IMR-90 (cell line): ENCODE measurements at regions not wholly inside any gene's neighbourhood (a gene's known extent, or its start where the extent isn't known, plus 50 kb on each side); places are given as distances from the start of the nearest gene placed in this dataset.

ENCODE experiments used
- ATAC-seq: fragments of 200-7000 bp; cut with Tn5 transposase; 2 replicates; pipeline ENCODE4 v1.9.1; 2020; ENCODE audit warnings: low read depth, mild to moderate bottlenecking, moderate library complexity
- BruUV-seq: library from RNA; stranded (reverse); fragments of 400-500 nt; replicated peaks from 2 replicates; lab custom pipeline; 2021; lab: Mats Ljungman, UMichigan
- CTCF ChIA-PET: fragments of 300-600 bp; formaldehyde crosslinking; extraction: SDS; loops from one replicate; lab custom pipeline; 2021; ENCODE audit warnings: antibody characterized with exemption; lab: Yijun Ruan, JAX
- POLR2A ChIA-PET: fragments of 300-600 bp; sonication (Branson Sonifier 250); formaldehyde crosslinking; loops from one replicate; lab custom pipeline; 2022; ENCODE audit warnings: antibody characterized with exemption; ENCODE audit not compliant: unreplicated experiment; lab: Charles Lee
- DNase-seq: peaks from one replicate; pipeline ENCODE4 v3.0.0; 2013
- H2AFZ ChIP-seq: replicated peaks from 2 replicates; pipeline ENCODE3; 2013; ENCODE audit warnings: low read length, mild to moderate bottlenecking; ENCODE audit not compliant: poor library complexity
- H2AK5ac ChIP-seq: 2 replicates; pipeline ENCODE4 v1.6.1; 2013; ENCODE audit warnings: low read depth, low read length, inconsistent platforms
- H2AK9ac ChIP-seq: replicated peaks from 2 replicates; pipeline ENCODE3; 2013; ENCODE audit warnings: mild to moderate bottlenecking, low read depth, low read length, moderate library complexity; ENCODE audit not compliant: poor library complexity
- H2BK120ac ChIP-seq: 2 replicates; pipeline ENCODE4 v1.6.1; 2013; ENCODE audit warnings: low read depth, low read length, inconsistent platforms
- H2BK15ac ChIP-seq: 3 replicates; pipeline ENCODE4 v1.6.1; 2013; ENCODE audit warnings: low read depth, low read length, inconsistent platforms
- H2BK20ac ChIP-seq: 2 replicates; pipeline ENCODE4 v1.6.1; 2013; ENCODE audit warnings: low read depth, mild to moderate bottlenecking, inconsistent platforms, low read length, moderate library complexity
- H2BK5ac ChIP-seq: 2 replicates; pipeline ENCODE4 v1.6.1; 2013; ENCODE audit warnings: mild to moderate bottlenecking, low read depth, low read length, inconsistent platforms; ENCODE audit not compliant: poor library complexity, severe bottlenecking
- H3K14ac ChIP-seq: replicated peaks from 2 replicates; pipeline ENCODE4 v1.6.1; 2013; ENCODE audit warnings: low read depth, low read length, inconsistent platforms
- H3K18ac ChIP-seq: 2 replicates; pipeline ENCODE4 v1.6.1; 2013; ENCODE audit warnings: low read depth, low read length, control low read depth
- H3K23ac ChIP-seq: 2 replicates; pipeline ENCODE4 v1.6.1; 2013; ENCODE audit warnings: low read depth, low read length, inconsistent platforms
- H3K27ac ChIP-seq: 2 replicates; pipeline ENCODE4 v1.5.1; 2013; ENCODE audit warnings: mild to moderate bottlenecking, control low read depth, low read length; ENCODE audit not compliant: insufficient read depth
- H3K27me3 ChIP-seq: 2 replicates; pipeline ENCODE4 v1.6.1; 2013; ENCODE audit warnings: low read length; ENCODE audit not compliant: control insufficient read depth, insufficient read depth
- H3K36me3 ChIP-seq: 2 replicates; pipeline ENCODE4 v1.6.1; 2013; ENCODE audit warnings: low read length, mixed read lengths; ENCODE audit not compliant: control insufficient read depth, insufficient read depth
- H3K4ac ChIP-seq: 2 replicates; pipeline ENCODE4 v1.6.1; 2013; ENCODE audit warnings: low read depth, low read length, inconsistent platforms
- H3K4me1 ChIP-seq: 2 replicates; pipeline ENCODE4 v1.6.1; 2013; ENCODE audit warnings: low read length, mixed read lengths; ENCODE audit not compliant: control insufficient read depth, insufficient read depth
- H3K4me2 ChIP-seq: 2 replicates; pipeline ENCODE4 v1.6.1; 2013; ENCODE audit warnings: low read depth, mild to moderate bottlenecking, control low read depth, low read length, moderate library complexity
- H3K4me3 ChIP-seq: 2 replicates; pipeline ENCODE4 v1.5.1; 2013; ENCODE audit warnings: low read depth, mild to moderate bottlenecking, control low read depth, low read length, moderate library complexity; ENCODE audit not compliant: insufficient read depth
- H3K56ac ChIP-seq: 2 replicates; pipeline ENCODE4 v1.6.1; 2013; ENCODE audit warnings: low read length, inconsistent platforms; ENCODE audit not compliant: insufficient read depth; ENCODE audit errors: extremely low read depth
- H3K79me1 ChIP-seq, 2 experiments: 2 replicates each; pipeline ENCODE4 v1.6.1; 2013; ENCODE audit warnings: low read length in 2 of 2, inconsistent platforms in 1 of 2, low read depth in 1 of 2
- H3K9ac ChIP-seq: 2 replicates; pipeline ENCODE4 v1.6.1; 2013; ENCODE audit warnings: low read depth, low read length, control low read depth
- H3K9me1 ChIP-seq: 2 replicates; pipeline ENCODE4 v1.6.1; 2013; ENCODE audit warnings: low read length, inconsistent platforms; ENCODE audit not compliant: insufficient read depth
- H3K9me3 ChIP-seq: 2 replicates; pipeline ENCODE4 v1.6.1; 2013; ENCODE audit warnings: low read length; ENCODE audit not compliant: control insufficient read depth, insufficient read depth
- H4K20me1 ChIP-seq: 2 replicates; pipeline ENCODE4 v1.6.1; 2013; ENCODE audit warnings: low read length, inconsistent platforms; ENCODE audit not compliant: insufficient read depth
- H4K5ac ChIP-seq: 2 replicates; pipeline ENCODE4 v1.6.1; 2013; ENCODE audit warnings: mild to moderate bottlenecking, low read depth, low read length, control low read depth
- H4K8ac ChIP-seq, 2 experiments: 2 replicates each; pipeline ENCODE4 v1.6.1; 2013; ENCODE audit warnings: low read depth in 2 of 2, low read length in 2 of 2, control low read depth in 1 of 2, inconsistent platforms in 1 of 2
- H4K91ac ChIP-seq: 2 replicates; pipeline ENCODE4 v1.6.1; 2013; ENCODE audit warnings: low read depth, low read length, inconsistent platforms; ENCODE audit not compliant: insufficient read depth
- BHLHE40 ChIP-seq: fragments of 150-350 bp; IDR thresholded peaks from 2 replicates; pipeline ENCODE4 v1.6.1; 2016; ENCODE audit warnings: mild to moderate bottlenecking, low read depth, low read length
- CEBPB ChIP-seq: IDR thresholded peaks from 2 replicates; pipeline ENCODE4 v1.6.1; 2012; ENCODE audit warnings: low read depth, low read length, improper control_type of control experiment
- CHD1 ChIP-seq: IDR thresholded peaks from 2 replicates; pipeline ENCODE4 v1.6.1; 2012; ENCODE audit warnings: low read depth, low read length, improper control_type of control experiment
- FOS ChIP-seq: fragments of 150-350 bp; IDR thresholded peaks from 2 replicates; pipeline ENCODE4 v1.6.1; 2016; ENCODE audit warnings: low read depth, low read length
- MAFK ChIP-seq: IDR thresholded peaks from 2 replicates; pipeline ENCODE4 v1.6.1; 2012; ENCODE audit warnings: low read depth, low read length, improper control_type of control experiment
- MAZ ChIP-seq: IDR thresholded peaks from 2 replicates; pipeline ENCODE4 v1.6.1; 2012; ENCODE audit warnings: low read depth, mild to moderate bottlenecking, low read length, improper control_type of control experiment, moderate library complexity, borderline replicate concordance
- MXI1 ChIP-seq: IDR thresholded peaks from 2 replicates; pipeline ENCODE4 v1.6.1; 2012; ENCODE audit warnings: low read depth, mild to moderate bottlenecking, low read length, moderate library complexity, borderline replicate concordance
- NFE2L2 ChIP-seq: fragments of 150-350 bp; IDR thresholded peaks from 2 replicates; pipeline ENCODE4 v1.6.1; 2016; ENCODE audit warnings: low read depth, mild to moderate bottlenecking, low read length
- POLR2A ChIP-seq: IDR thresholded peaks from 2 replicates; pipeline ENCODE4 v1.6.1; 2012; ENCODE audit warnings: mild to moderate bottlenecking, low read depth, low read length
- RAD21 ChIP-seq: IDR thresholded peaks from 2 replicates; pipeline ENCODE4 v1.6.1; 2012; ENCODE audit warnings: low read length, improper control_type of control experiment
- RCOR1 ChIP-seq: IDR thresholded peaks from 2 replicates; pipeline ENCODE4 v1.6.1; 2012; ENCODE audit warnings: mild to moderate bottlenecking, low read length, improper control_type of control experiment; ENCODE audit not compliant: insufficient replicate concordance
- RFX5 ChIP-seq: IDR thresholded peaks from 2 replicates; pipeline ENCODE4 v1.8.0; 2012; ENCODE audit warnings: low read depth, mild to moderate bottlenecking, low read length, moderate library complexity
- SMC3 ChIP-seq: fragments of 150-350 bp; IDR thresholded peaks from 2 replicates; pipeline ENCODE4 v1.6.1; 2016; ENCODE audit warnings: low read depth, mild to moderate bottlenecking, antibody characterized with exemption, low read length, moderate library complexity
- WGBS, 2 experiments: methylation state at CpG; one replicate each; pipeline versions ENCODE4 v1.1.5 to v1.1.7; 2013; ENCODE audit warnings: missing lambda C conversion rate in 2 of 2; ENCODE audit not compliant: insufficient read length in 1 of 2; ENCODE audit errors: extremely low coverage in 2 of 2; 5-methylcytosine and 5-hydroxymethylcytosine counted together
- dilution Hi-C: fragments of 300-500 bp; cut with HindIII; formaldehyde crosslinking; loops from one replicate; pipeline ENCODE4 v1.14.3; 2018; ENCODE audit warnings: low sequenced_read_pairs; ENCODE audit not compliant: unreplicated experiment
- in situ Hi-C: fragments of 300-500 bp; cut with MboI; formaldehyde crosslinking; loops from 3 replicates; pipeline ENCODE4 v1.14.3; 2019; ENCODE audit warnings: low sequenced_read_pairs, inconsistent platforms, mixed read lengths
- intact Hi-C: fragments of 100-400 bp; cut with micrococcal nuclease; formaldehyde crosslinking; loops from 2 replicates; pipeline ENCODE4 v1.10.0; 2022
- TF ChIP-seq, protein P1 (sequence below): conservative IDR thresholded peaks from 2 replicates; pipeline ENCODE4 v1.5.1; 2012; ENCODE audit warnings: mild to moderate bottlenecking, low read depth, low read length, improper control_type of control experiment
- TF ChIP-seq, protein P2 (sequence below): fragments of 150-350 bp; IDR thresholded peaks from 2 replicates; pipeline ENCODE4 v1.6.1; 2017; ENCODE audit warnings: mild to moderate bottlenecking, antibody characterized with exemption, low read length, low read depth
- TF ChIP-seq, protein P3 (sequence below): fragments of 150-350 bp; IDR thresholded peaks from 2 replicates; pipeline ENCODE4 v1.6.1; 2016; ENCODE audit warnings: low read depth, mild to moderate bottlenecking, low read length, moderate library complexity, borderline replicate concordance

DNA sequence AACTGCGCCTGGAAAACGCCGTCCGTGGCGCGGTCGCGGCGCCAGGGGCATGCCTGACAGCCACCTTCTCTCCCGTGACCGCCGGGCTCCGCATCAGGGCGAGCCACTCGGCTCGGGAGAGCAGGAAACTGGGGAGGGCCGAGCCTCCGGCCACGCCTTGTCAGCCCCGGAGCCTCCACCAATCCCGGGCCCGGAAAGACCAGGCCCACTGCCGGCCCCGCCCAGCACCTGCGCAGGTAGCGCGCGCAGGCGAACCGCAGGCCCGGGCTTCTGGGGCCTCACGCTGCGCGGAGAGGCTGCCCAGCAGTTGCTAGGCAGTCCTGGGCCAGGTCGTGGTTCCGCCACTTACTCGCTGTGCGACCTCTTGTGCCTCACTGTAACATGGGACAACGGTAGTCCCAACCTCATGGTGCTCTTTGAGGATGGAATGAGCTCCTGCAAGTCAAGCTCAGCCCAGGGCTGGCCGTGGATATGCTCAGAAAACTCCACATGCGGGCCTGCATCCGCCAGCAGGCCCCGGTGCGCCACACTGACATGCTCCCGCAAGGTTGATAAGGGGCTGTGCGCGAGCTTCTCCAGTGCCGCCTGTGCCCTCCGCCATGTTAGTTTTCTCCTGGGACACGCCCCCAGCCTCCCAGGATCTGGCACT lies 97.1 kb downstream of the INHBB start:
- WGBS, 2 experiments = 11% methylated on average over 26 of the region's 50 CpGs; no CpG with 5 or more reads in 1 of the 2 experiments
- DNase-seq (no peak), ATAC-seq (peak; percentile 69)
- H4K8ac ChIP-seq = no peak overlapping the region
- H3K4me1 ChIP-seq = peaks cover 2% of the 10 kb centered on the region; the same call in 1 of the 2 replicates
- H2BK5ac ChIP-seq = no peak overlapping the region
- no peak overlapping the region for H4K5ac ChIP-seq
- ChIA-PET CTCF (no interaction called here), POLR2A (no interaction called here)
- no peak overlapping the region for H3K4ac ChIP-seq
- no peaks in the 10 kb centered on the region for H3K36me3 ChIP-seq
- H2AK9ac ChIP-seq = no peak overlapping the region
- no peak overlapping the region for H3K27ac ChIP-seq
- H2AFZ ChIP-seq = peak overlapping the region; percentile 12
- no peak overlapping the region for H2AK5ac ChIP-seq
- no peak overlapping the region for H3K4me3 ChIP-seq
- H2BK120ac ChIP-seq = no peak overlapping the region
- H4K91ac ChIP-seq = no peak overlapping the region
- H3K9me3 ChIP-seq = no peaks in the 10 kb centered on the region; the same call in 1 of the 2 replicates
- H4K20me1 ChIP-seq = no peaks in the 10 kb centered on the region
- H2BK15ac ChIP-seq = no peak overlapping the region
- H2BK20ac ChIP-seq = no peak overlapping the region
- TF ChIP-seq RAD21 (no peak), MXI1 (no peak), MAZ (no peak), RFX5 (no peak), NFE2L2 (no peak), MAFK (no peak), POLR2A (no peak), SMC3 (no peak), FOS (no peak), BHLHE40 (no peak), RCOR1 (no peak), CEBPB (no peak), CHD1 (no peak)
- TF ChIP-seq, protein P1, sequence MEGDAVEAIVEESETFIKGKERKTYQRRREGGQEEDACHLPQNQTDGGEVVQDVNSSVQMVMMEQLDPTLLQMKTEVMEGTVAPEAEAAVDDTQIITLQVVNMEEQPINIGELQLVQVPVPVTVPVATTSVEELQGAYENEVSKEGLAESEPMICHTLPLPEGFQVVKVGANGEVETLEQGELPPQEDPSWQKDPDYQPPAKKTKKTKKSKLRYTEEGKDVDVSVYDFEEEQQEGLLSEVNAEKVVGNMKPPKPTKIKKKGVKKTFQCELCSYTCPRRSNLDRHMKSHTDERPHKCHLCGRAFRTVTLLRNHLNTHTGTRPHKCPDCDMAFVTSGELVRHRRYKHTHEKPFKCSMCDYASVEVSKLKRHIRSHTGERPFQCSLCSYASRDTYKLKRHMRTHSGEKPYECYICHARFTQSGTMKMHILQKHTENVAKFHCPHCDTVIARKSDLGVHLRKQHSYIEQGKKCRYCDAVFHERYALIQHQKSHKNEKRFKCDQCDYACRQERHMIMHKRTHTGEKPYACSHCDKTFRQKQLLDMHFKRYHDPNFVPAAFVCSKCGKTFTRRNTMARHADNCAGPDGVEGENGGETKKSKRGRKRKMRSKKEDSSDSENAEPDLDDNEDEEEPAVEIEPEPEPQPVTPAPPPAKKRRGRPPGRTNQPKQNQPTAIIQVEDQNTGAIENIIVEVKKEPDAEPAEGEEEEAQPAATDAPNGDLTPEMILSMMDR = no peak
- TF ChIP-seq, protein P2, sequence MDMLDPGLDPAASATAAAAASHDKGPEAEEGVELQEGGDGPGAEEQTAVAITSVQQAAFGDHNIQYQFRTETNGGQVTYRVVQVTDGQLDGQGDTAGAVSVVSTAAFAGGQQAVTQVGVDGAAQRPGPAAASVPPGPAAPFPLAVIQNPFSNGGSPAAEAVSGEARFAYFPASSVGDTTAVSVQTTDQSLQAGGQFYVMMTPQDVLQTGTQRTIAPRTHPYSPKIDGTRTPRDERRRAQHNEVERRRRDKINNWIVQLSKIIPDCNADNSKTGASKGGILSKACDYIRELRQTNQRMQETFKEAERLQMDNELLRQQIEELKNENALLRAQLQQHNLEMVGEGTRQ = no peak
- TF ChIP-seq, protein P3, sequence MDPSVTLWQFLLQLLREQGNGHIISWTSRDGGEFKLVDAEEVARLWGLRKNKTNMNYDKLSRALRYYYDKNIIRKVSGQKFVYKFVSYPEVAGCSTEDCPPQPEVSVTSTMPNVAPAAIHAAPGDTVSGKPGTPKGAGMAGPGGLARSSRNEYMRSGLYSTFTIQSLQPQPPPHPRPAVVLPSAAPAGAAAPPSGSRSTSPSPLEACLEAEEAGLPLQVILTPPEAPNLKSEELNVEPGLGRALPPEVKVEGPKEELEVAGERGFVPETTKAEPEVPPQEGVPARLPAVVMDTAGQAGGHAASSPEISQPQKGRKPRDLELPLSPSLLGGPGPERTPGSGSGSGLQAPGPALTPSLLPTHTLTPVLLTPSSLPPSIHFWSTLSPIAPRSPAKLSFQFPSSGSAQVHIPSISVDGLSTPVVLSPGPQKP = no peak
- H3K9me1 ChIP-seq = no peaks in the 10 kb centered on the region
- no peaks in the 10 kb centered on the region for H3K79me1 ChIP-seq
- dilution Hi-C loops = no loop called here
- in situ Hi-C loops = no loop called here
- no peak overlapping the region for H3K14ac ChIP-seq
- no peak overlapping the region for H3K23ac ChIP-seq
- peak overlapping the region; percentile 39; the same call in 1 of the 2 replicates for H3K4me2 ChIP-seq
- H3K9ac ChIP-seq = no peak overlapping the region
- BruUV-seq = no TSS peak
- no peak overlapping the region for H3K56ac ChIP-seq
- H3K18ac ChIP-seq = no peak overlapping the region
- intact Hi-C loops = no loop called here
- H3K27me3 ChIP-seq = peaks cover 71% of the 10 kb centered on the region
